H1 (cell line): ENCODE measurements at regions not wholly inside any gene's neighbourhood (a gene's known extent, or its start where the extent isn't known, plus 50 kb on each side); places are given as distances from the start of the nearest gene placed in this dataset.

Experiments used
- CTCF ChIP-seq, 3 experiments: IDR thresholded peaks; 1 replicate in 2 of 3; 2 replicates in 1 of 3; pipeline versions ENCODE4 v1.5.1 to v1.6.1; 2011; ENCODE audit warnings: low read length in 3 of 3, mild to moderate bottlenecking in 3 of 3, inconsistent platforms in 2 of 3, low read depth in 1 of 3, moderate library complexity in 1 of 3; ENCODE audit not compliant: insufficient read depth in 1 of 3; ENCODE audit errors: control extremely low read depth in 1 of 3
- EP300 ChIP-seq, 2 experiments: IDR thresholded peaks; 1 replicate in 1 of 2; 2 replicates in 1 of 2; pipeline ENCODE4 v1.6.1; 2011 to 2012; ENCODE audit warnings: low read depth in 2 of 2, low read length in 2 of 2, mild to moderate bottlenecking in 2 of 2, borderline replicate concordance in 1 of 2, inconsistent platforms in 1 of 2, moderate library complexity in 1 of 2
- POU5F1 ChIP-seq: IDR thresholded peaks from 2 replicates; pipeline ENCODE4 v1.6.1; 2011; ENCODE audit warnings: low read depth, mild to moderate bottlenecking, low read length, moderate library complexity

- TF ChIP-seq CTCF (IDR thresholded peaks at IDR 0.05; ENCODE audit: control extremely low read depth in 1 of 3, insufficient read depth in 1 of 3, low read depth in 1 of 3, low read length in 3 of 3) (peak in 2 of 3 experiments; percentile 42 to 55; a peak in 2 of 4 replicates), EP300 (IDR thresholded peaks at IDR 0.05; ENCODE audit: borderline replicate concordance in 1 of 2, low read depth in 2 of 2, low read length in 2 of 2) (no peak), POU5F1 (no peak)
- TF ChIP-seq, all 59 proteins: peak for 2
Observed at GRCh38 chr4:182089326-182089725, 153.9 kb upstream of the TENM3 start (continued).
